Natural killer cell (primary cell): ENCODE measurements at regions not wholly inside any gene's neighbourhood (a gene's known extent, or its start where the extent isn't known, plus 50 kb on each side); places are given as distances from the start of the nearest gene placed in this dataset.

Experiments
- ATAC-seq, 3 donors: fragments of 150-1000 bp in 2 of 3; fragments of 200-7000 bp in 1 of 3; cut with Tn5 transposase; 1 replicate in 1 of 3; 2 replicates in 2 of 3; pipeline ENCODE4 v1.10.0; 2021; ENCODE audit warnings: mild to moderate bottlenecking in 2 of 3, moderate library complexity in 2 of 3
- DNase-seq, 2 donors: peaks; one replicate each; pipeline versions ENCODE4 v3.0.0 to v3.0.0-alpha.2; 2013 to 2021; ENCODE audit warnings: mixed read lengths in 1 of 2
- H3K27ac ChIP-seq: one replicate; pipeline ENCODE4 v1.5.1; 2013; ENCODE audit warnings: mild to moderate bottlenecking, low read length
- H3K27me3 ChIP-seq: one replicate; pipeline ENCODE4 v1.6.1; 2013; ENCODE audit warnings: low read length; ENCODE audit not compliant: control insufficient read depth, insufficient read depth
- H3K36me3 ChIP-seq: one replicate; pipeline ENCODE4 v1.6.1; 2013; ENCODE audit warnings: low read length; ENCODE audit not compliant: control insufficient read depth, insufficient read depth
- H3K4me1 ChIP-seq: one replicate; pipeline ENCODE4 v1.6.1; 2013; ENCODE audit warnings: low read length; ENCODE audit not compliant: control insufficient read depth, insufficient read depth
- H3K4me3 ChIP-seq: one replicate; pipeline ENCODE4 v1.5.1; 2013; ENCODE audit warnings: low read length
- H3K9me3 ChIP-seq: one replicate; pipeline ENCODE4 v1.6.1; 2013; ENCODE audit warnings: low read length; ENCODE audit not compliant: control insufficient read depth, insufficient read depth
- H3K27ac Mint-ChIP-seq, 2 donors: one replicate each; pipeline ENCODE4 v1.8.0; 2022; ENCODE audit warnings: mild to moderate bottlenecking in 2 of 2, mixed read lengths in 2 of 2, moderate library complexity in 1 of 2
- H3K27me3 Mint-ChIP-seq, 2 donors: one replicate each; pipeline ENCODE4 v1.8.0; 2022; ENCODE audit warnings: low read depth in 2 of 2, mixed read lengths in 2 of 2
- H3K36me3 Mint-ChIP-seq: one replicate; pipeline ENCODE4 v1.8.0; 2022; ENCODE audit warnings: mixed read lengths
- H3K4me1 Mint-ChIP-seq, 2 donors: one replicate each; pipeline ENCODE4 v1.8.0; 2022; ENCODE audit warnings: mixed read lengths in 2 of 2
- H3K4me3 Mint-ChIP-seq: one replicate; pipeline ENCODE4 v1.8.0; 2022; ENCODE audit warnings: mild to moderate bottlenecking, moderate library complexity, mixed read lengths
- H3K9me3 Mint-ChIP-seq, 2 donors: one replicate each; pipeline ENCODE4 v1.8.0; 2022; ENCODE audit warnings: mixed read lengths in 2 of 2
- CTCF ChIP-seq: fragments of 200-600 bp; IDR thresholded peaks from one replicate; pipeline ENCODE4 v1.8.0; 2022; ENCODE audit warnings: antibody characterized with exemption
- WGBS: methylation state at CpG from one replicate; pipeline ENCODE4 v1.1.7; 2013; ENCODE audit warnings: missing lambda C conversion rate; ENCODE audit not compliant: insufficient coverage; 5-methylcytosine and 5-hydroxymethylcytosine counted together
- intact Hi-C: fragments of 100-400 bp; cut with micrococcal nuclease; formaldehyde crosslinking; loops from one replicate; pipeline ENCODE4 v1.14.2; 2022

GRCh38 chr2:5089409-5089808, 602.8 kb upstream of the SOX11 start:
- Mint-ChIP-seq H3K27ac (no peak overlapping the region), H3K4me3 (no peak overlapping the region), H3K4me1 (no peaks in the 10 kb centered on the region), H3K36me3 (no peaks in the 10 kb centered on the region), H3K9me3 (peaks cover 2 to 3% of the 10 kb centered on the region in 2 donors), H3K27me3 (no peaks in the 10 kb centered on the region)
- no peak for DNase-seq
- Histone ChIP-seq H3K36me3 (no peaks in the 10 kb centered on the region), H3K4me1 (no peaks in the 10 kb centered on the region), H3K27ac (no peak overlapping the region), H3K27me3 (no peaks in the 10 kb centered on the region), H3K9me3 (peaks cover 8% of the 10 kb centered on the region), H3K4me3 (no peak overlapping the region)
- WGBS = 79% methylated on average over 5 of the region's 5 CpGs
- ATAC-seq = no peak
- no peak for TF ChIP-seq CTCF
- intact Hi-C loops = no loop called here

- Mint-ChIP-seq H3K4me1 (no peaks in the 10 kb centered on the region), H3K9me3 (peaks cover 4 to 9% of the 10 kb centered on the region in 2 donors), H3K27me3 (no peaks in the 10 kb centered on the region), H3K36me3 (peaks cover 6% of the 10 kb centered on the region), H3K4me3 (no peak overlapping the region), H3K27ac (no peak overlapping the region)
- Histone ChIP-seq H3K9me3 (peaks cover 11% of the 10 kb centered on the region), H3K27me3 (no peaks in the 10 kb centered on the region), H3K4me3 (no peak overlapping the region), H3K36me3 (no peaks in the 10 kb centered on the region), H3K27ac (no peak overlapping the region), H3K4me1 (no peaks in the 10 kb centered on the region)
- DNase-seq (no peak), ATAC-seq (no peak)
- TF ChIP-seq CTCF = no peak
- intact Hi-C loops = no loop called here
Measured at GRCh38 chr2:5093056-5093455, 599.1 kb upstream of the SOX11 start.

GRCh38 chr2:5093518-5093917, 598.7 kb upstream of the SOX11 start:
- no peak overlapping the region for H3K4me3 Mint-ChIP-seq
- H3K36me3 Mint-ChIP-seq = peaks cover 8% of the 10 kb centered on the region
- Histone ChIP-seq H3K27ac (no peak overlapping the region), H3K4me1 (no peaks in the 10 kb centered on the region), H3K27me3 (no peaks in the 10 kb centered on the region), H3K4me3 (no peak overlapping the region), H3K36me3 (no peaks in the 10 kb centered on the region), H3K9me3 (peaks cover 11% of the 10 kb centered on the region)
- TF ChIP-seq CTCF = no peak
- no peaks in the 10 kb centered on the region for H3K27me3 Mint-ChIP-seq
- H3K9me3 Mint-ChIP-seq = peaks cover 4 to 9% of the 10 kb centered on the region in 2 donors
- DNase-seq (no peak), ATAC-seq (no peak)
- H3K4me1 Mint-ChIP-seq = no peaks in the 10 kb centered on the region
- 91% methylated on average over 6 of the region's 8 CpGs for WGBS
- no peak overlapping the region for H3K27ac Mint-ChIP-seq
- intact Hi-C loops = no loop called here

GRCh38 chr2:5094192-5094591, 598.0 kb upstream of the SOX11 start:
- ATAC-seq = no peak
- peaks cover 8% of the 10 kb centered on the region for H3K36me3 Mint-ChIP-seq
- Histone ChIP-seq H3K9me3 (peaks cover 11% of the 10 kb centered on the region), H3K4me1 (no peaks in the 10 kb centered on the region), H3K27ac (no peak overlapping the region), H3K4me3 (no peak overlapping the region), H3K36me3 (no peaks in the 10 kb centered on the region), H3K27me3 (no peaks in the 10 kb centered on the region)
- DNase-seq = no peak
- peaks cover 8 to 11% of the 10 kb centered on the region in 2 donors for H3K9me3 Mint-ChIP-seq
- TF ChIP-seq CTCF = no peak
- intact Hi-C loops = no loop called here
- no peaks in the 10 kb centered on the region for H3K27me3 Mint-ChIP-seq
- H3K27ac Mint-ChIP-seq = no peak overlapping the region
- 89% methylated on average over 4 of the region's 5 CpGs for WGBS
- H3K4me1 Mint-ChIP-seq = no peaks in the 10 kb centered on the region
- H3K4me3 Mint-ChIP-seq = no peak overlapping the region
